RWPE1 (cell line): ENCODE measurements at regions not wholly inside any gene's neighbourhood (a gene's known extent, or its start where the extent isn't known, plus 50 kb on each side); places are given as distances from the start of the nearest gene placed in this dataset.

Experiments
- CTCF ChIA-PET: fragments of 350-600 bp; sonication (Branson Sonifier 250); formaldehyde crosslinking; extraction: SDS; loops from one replicate; lab custom pipeline; 2021; lab: Yijun Ruan, JAX
- POLR2A ChIA-PET: fragments of 400-600 bp; formaldehyde crosslinking; extraction: SDS; loops from one replicate; lab custom pipeline; 2020; ENCODE audit warnings: antibody characterized with exemption; ENCODE audit not compliant: low non-redundant PET; lab: Yijun Ruan, JAX
- DNase-seq: peaks from one replicate; pipeline ENCODE4 v3.0.0; 2012; ENCODE audit warnings: low spot score
- H3K27ac ChIP-seq: fragments of 450-650 bp; 2 replicates; pipeline ENCODE4 v1.5.1; 2017
- TF ChIP-seq, protein P1 (sequence below): fragments of 450-650 bp; conservative IDR thresholded peaks from 2 replicates; pipeline ENCODE4 v1.5.1; 2017; ENCODE audit warnings: low read depth, mild to moderate bottlenecking

DNA sequence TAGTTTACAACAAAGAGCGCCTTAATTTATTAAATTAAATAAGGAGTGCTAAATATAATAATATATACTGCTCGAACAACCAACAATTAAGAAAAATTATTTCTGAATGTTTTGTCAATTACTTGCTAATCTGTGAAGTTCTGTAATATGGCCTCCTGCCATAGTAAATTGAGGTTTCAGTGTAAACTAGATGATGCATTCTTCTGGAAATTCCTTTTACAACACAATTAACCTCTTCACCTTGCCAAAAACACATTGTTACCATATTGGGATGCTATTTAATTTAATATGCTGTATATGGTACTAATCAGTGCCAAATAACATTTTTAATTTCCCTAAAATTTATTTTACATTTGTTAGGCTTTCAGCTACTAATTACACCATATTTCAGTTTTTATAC lies 808.4 kb upstream of the CITED2 start:
- TF ChIP-seq, protein P1, sequence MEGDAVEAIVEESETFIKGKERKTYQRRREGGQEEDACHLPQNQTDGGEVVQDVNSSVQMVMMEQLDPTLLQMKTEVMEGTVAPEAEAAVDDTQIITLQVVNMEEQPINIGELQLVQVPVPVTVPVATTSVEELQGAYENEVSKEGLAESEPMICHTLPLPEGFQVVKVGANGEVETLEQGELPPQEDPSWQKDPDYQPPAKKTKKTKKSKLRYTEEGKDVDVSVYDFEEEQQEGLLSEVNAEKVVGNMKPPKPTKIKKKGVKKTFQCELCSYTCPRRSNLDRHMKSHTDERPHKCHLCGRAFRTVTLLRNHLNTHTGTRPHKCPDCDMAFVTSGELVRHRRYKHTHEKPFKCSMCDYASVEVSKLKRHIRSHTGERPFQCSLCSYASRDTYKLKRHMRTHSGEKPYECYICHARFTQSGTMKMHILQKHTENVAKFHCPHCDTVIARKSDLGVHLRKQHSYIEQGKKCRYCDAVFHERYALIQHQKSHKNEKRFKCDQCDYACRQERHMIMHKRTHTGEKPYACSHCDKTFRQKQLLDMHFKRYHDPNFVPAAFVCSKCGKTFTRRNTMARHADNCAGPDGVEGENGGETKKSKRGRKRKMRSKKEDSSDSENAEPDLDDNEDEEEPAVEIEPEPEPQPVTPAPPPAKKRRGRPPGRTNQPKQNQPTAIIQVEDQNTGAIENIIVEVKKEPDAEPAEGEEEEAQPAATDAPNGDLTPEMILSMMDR: no peak
- no peak overlapping the region for H3K27ac ChIP-seq
- ChIA-PET CTCF (no interaction called here), POLR2A (no interaction called here)
- DNase-seq: no peak

DNA sequence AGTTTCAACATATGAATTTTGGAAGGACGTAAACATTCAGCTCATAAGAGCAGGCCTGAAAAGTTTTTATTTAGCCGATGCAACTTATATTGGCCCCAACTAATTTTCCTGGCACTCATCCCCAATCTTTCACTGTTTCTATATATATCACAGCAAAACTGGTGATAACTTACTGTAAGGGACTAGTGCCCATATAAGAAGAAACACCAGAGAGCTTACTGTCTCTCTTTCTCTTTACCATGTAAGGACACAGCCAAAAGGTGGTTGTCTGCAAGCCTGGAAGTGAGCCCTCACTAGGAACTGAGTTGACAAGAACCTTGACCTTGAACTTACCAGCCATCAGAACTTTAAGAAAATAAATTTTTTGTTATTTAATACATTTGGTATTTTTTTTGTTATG lies 807.4 kb upstream of the CITED2 start:
- ChIA-PET POLR2A (no interaction called here), CTCF (no interaction called here)
- TF ChIP-seq, protein P1: no peak
- no peak overlapping the region for H3K27ac ChIP-seq
- DNase-seq: no peak

DNA sequence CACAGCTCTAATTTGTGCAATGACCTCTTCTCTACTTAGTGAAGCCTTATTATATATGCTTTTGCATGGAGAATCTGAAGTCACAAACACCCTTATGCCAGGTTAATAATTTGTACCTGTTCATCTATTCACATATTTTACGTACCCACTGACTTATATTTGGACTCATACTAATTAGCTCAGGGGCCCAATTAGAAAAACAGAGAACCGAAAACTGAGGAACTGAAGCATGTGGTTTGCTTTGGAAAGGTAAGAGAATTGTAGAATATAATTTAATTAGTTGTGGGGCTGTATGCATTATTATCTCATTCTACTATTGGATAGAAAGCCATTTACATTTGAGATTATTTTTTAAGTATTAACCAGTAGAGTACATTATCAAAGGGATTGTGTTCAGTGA lies 805.9 kb upstream of the CITED2 start:
- no peak for DNase-seq
- ChIA-PET POLR2A (no interaction called here), CTCF (no interaction called here)
- no peak overlapping the region for H3K27ac ChIP-seq
- TF ChIP-seq, protein P1: no peak

DNA sequence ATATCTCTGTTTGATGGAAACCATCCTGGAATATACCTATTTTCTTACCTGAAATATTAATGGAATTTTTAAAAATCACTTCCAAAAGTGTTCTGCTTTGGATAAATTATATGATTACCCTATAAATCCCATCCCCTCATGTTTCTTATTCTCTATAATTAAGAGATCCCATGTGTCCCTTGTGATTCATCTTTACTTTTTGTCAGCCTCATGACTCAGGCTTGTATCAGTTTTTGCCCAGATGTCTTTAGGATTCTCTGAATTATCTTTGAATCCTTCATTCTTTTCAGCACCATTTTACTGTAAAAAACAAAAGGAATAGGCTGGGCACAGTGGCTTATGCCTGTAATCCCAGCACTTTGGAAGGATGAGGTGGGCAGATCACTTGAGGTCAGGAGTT lies 804.5 kb upstream of the CITED2 start:
- TF ChIP-seq, protein P1: no peak
- H3K27ac ChIP-seq: no peak overlapping the region
- ChIA-PET POLR2A (no interaction called here), CTCF (no interaction called here)
- peak; percentile 24 for DNase-seq

DNA sequence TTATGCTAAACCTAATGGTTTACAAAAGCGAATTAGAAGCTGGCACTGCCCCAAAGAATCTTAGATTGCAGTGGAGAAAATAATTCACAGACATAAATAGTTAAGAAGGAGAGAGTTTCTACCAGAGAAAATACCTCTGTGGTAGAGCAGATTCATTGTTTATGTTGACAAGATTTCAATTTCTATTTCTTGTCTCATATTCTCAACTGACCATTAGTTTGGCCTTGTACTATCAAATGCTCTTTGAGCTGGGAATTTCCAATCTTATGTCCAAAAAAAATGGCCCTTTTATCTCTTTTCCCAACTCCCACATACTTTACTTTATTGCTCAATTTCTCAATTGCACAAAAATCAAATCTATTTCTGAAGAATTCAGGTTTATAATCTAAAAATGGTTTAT lies 804.1 kb upstream of the CITED2 start:
- TF ChIP-seq, protein P1: no peak
- ChIA-PET CTCF (no interaction called here), POLR2A (no interaction called here)
- DNase-seq: no peak
- no peak overlapping the region for H3K27ac ChIP-seq

DNA sequence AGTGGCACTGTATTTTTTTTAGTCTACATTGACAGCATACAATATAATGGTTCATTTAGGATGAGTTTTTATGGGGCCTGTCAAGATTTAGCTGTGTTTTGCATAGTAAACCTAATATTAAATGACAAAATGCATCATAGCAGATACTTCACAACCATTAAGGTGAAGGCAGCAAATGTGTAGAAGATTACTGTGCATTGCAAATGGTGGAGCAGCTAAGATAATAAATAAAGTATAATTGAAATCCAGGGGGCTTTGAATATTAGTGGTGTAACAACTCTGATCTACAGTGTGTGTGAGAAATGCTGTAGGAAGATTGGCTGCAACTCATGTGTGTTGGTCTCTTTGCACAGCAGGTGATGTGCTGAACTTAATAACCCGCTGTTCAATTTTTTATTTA lies 801.9 kb upstream of the CITED2 start:
- no peak for DNase-seq
- ChIA-PET CTCF (interaction anchor here (0.7 kb wide), 1 partner anchor 275 kb away, joined by 3 read pairs; no protein-coding TSS in a partner anchor), POLR2A (no interaction called here)
- TF ChIP-seq, protein P1: no peak
- no peak overlapping the region for H3K27ac ChIP-seq

DNA sequence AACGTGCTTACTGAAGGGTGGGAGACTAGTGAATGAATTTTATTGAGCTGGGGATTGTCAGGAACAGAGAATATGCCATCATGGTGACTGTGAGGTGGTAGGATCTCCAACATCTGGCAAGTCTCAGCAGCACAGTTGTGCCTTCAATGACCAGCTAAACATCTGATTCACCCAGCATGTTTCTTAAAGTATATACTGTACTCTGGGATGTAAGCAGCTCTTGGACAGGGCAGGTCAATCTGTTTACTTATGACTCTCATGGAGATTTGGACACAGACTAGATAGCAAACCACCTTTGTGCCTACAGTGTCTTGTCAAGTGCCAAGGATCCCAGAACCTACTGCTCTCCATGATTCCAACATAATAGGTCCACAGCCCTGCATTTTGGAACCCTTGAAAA lies 801.0 kb upstream of the CITED2 start:
- POLR2A ChIA-PET: no interaction called here

More for the DNA sequence above, 801.0 kb upstream of the CITED2 start:
- H3K27ac ChIP-seq: no peak overlapping the region
- TF ChIP-seq, protein P1: no peak
- no peak for DNase-seq
- CTCF ChIA-PET: interaction anchor here (0.7 kb wide), 2 partner anchors 274 to 832 kb away, joined by 3 read pairs; no protein-coding TSS in a partner anchor
